PC-9 (cell line): ENCODE measurements at regions not wholly inside any gene's neighbourhood (a gene's known extent, or its start where the extent isn't known, plus 50 kb on each side); places are given as distances from the start of the nearest gene placed in this dataset.

Experiments used
- BruUV-seq: library from RNA; stranded (reverse); fragments of 400-500 nt; replicated peaks from 2 replicates; lab custom pipeline; 2021; lab: Mats Ljungman, UMichigan
- CTCF ChIA-PET: fragments of 300-600 bp; sonication (Branson Sonifier 250); formaldehyde crosslinking; loops from one replicate; lab custom pipeline; 2022; ENCODE audit warnings: antibody characterized with exemption; lab: Charles Lee
- POLR2A ChIA-PET: fragments of 300-600 bp; sonication (Branson Sonifier 250); formaldehyde crosslinking; loops from one replicate; lab custom pipeline; 2022; ENCODE audit warnings: antibody characterized with exemption; ENCODE audit not compliant: unreplicated experiment; lab: Charles Lee
- DNase-seq, 2 experiments: peaks; one replicate each; pipeline versions ENCODE4 v3.0.0 to v3.0.0-alpha.2; 2015 to 2022; ENCODE audit warnings: mixed read lengths in 1 of 2
- H2AFZ ChIP-seq: fragments of 200-600 bp; sonication (generic); 2 replicates; pipeline ENCODE4 v1.8.1; 2017; ENCODE audit warnings: antibody characterized with exemption
- H3F3A ChIP-seq: fragments of 200-600 bp; sonication (generic); 2 replicates; pipeline ENCODE4 v1.8.1; 2017; ENCODE audit warnings: antibody characterized with exemption, mild to moderate bottlenecking, low read depth; ENCODE audit not compliant: insufficient read depth
- H3K27ac ChIP-seq: fragments of 200-600 bp; sonication (generic); 2 replicates; pipeline ENCODE4 v1.6.1; 2016; ENCODE audit warnings: mixed run types
- H3K27me3 ChIP-seq: fragments of 200-600 bp; sonication (generic); 2 replicates; pipeline ENCODE4 v1.6.1; 2016; ENCODE audit warnings: low read depth, mixed run types; ENCODE audit not compliant: insufficient read depth
- H3K36me3 ChIP-seq: fragments of 200-600 bp; sonication (generic); 2 replicates; pipeline ENCODE4 v1.6.1; 2016; ENCODE audit warnings: low read depth, mixed run types
- H3K4me1 ChIP-seq: fragments of 200-600 bp; sonication (generic); replicated peaks from 2 replicates; pipeline ENCODE4 v1.6.1; 2016; ENCODE audit warnings: mixed run types; ENCODE audit not compliant: insufficient read depth
- H3K4me2 ChIP-seq: fragments of 200-600 bp; sonication (generic); 2 replicates; pipeline ENCODE4 v1.6.1; 2017; ENCODE audit warnings: mixed run types
- H3K4me3 ChIP-seq: fragments of 200-600 bp; sonication (generic); 2 replicates; pipeline ENCODE4 v1.6.1; 2016; ENCODE audit warnings: mixed run types
- H3K79me2 ChIP-seq: fragments of 200-600 bp; sonication (generic); 2 replicates; pipeline ENCODE4 v1.6.1; 2017; ENCODE audit warnings: low read depth, mixed run types
- H3K9me2 ChIP-seq: fragments of 200-600 bp; sonication (generic); 2 replicates; pipeline ENCODE4 v1.8.1; 2017; ENCODE audit warnings: mild to moderate bottlenecking; ENCODE audit not compliant: insufficient read depth
- H3K9me3 ChIP-seq: fragments of 200-600 bp; sonication (generic); 2 replicates; pipeline ENCODE4 v1.8.1; 2016; ENCODE audit warnings: low read depth; ENCODE audit not compliant: insufficient read depth
- H4K20me1 ChIP-seq: fragments of 200-600 bp; sonication (generic); 2 replicates; pipeline ENCODE4 v1.8.1; 2017; ENCODE audit not compliant: insufficient read depth
- CTCF ChIP-seq: fragments of 200-600 bp; sonication (generic); conservative IDR thresholded peaks from 2 replicates; pipeline ENCODE4 v1.6.1; 2017; ENCODE audit warnings: mixed run types, antibody characterized with exemption, mild to moderate bottlenecking, moderate library complexity
- EZH2 ChIP-seq: fragments of 200-600 bp; sonication (generic); IDR thresholded peaks from 2 replicates; pipeline ENCODE4 v1.8.0; 2017; ENCODE audit warnings: antibody characterized with exemption, low read depth
- intact Hi-C: fragments of 100-400 bp; cut with micrococcal nuclease; formaldehyde crosslinking; loops from one replicate; pipeline ENCODE4 v1.10.0; 2022; ENCODE audit not compliant: unreplicated experiment

- no peak overlapping the region for H3K4me2 ChIP-seq
- no peaks in the 10 kb centered on the region for H3K9me2 ChIP-seq
- H3K27ac ChIP-seq, result no peak overlapping the region
- no peak overlapping the region for H3K4me3 ChIP-seq
- no peaks in the 10 kb centered on the region for H3F3A ChIP-seq
- H4K20me1 ChIP-seq, result no peaks in the 10 kb centered on the region
- H3K27me3 ChIP-seq, result peaks cover 36% of the 10 kb centered on the region
- no peaks in the 10 kb centered on the region; the same call in 1 of the 2 replicates for H3K9me3 ChIP-seq
- DNase-seq, result no peak
- intact Hi-C loops, result no loop called here
- ChIA-PET CTCF (no interaction called here), POLR2A (no interaction called here)
- H3K36me3 ChIP-seq, result no peaks in the 10 kb centered on the region
- H2AFZ ChIP-seq, result no peak overlapping the region
- TF ChIP-seq CTCF (no peak), EZH2 (no peak)
- no peaks in the 10 kb centered on the region for H3K4me1 ChIP-seq
- BruUV-seq, result no TSS peak
- H3K79me2 ChIP-seq, result no peaks in the 10 kb centered on the region
These were observed 250.3 kb upstream of the ID2 start for GRCh38 chr2:8431446-8432125.

GRCh38 chr2:8432706-8433336 lies 249.0 kb upstream of the ID2 start:
- BruUV-seq, result no TSS peak
- H3F3A ChIP-seq, result no peaks in the 10 kb centered on the region

GRCh38 chr2:8433390-8433789 lies 248.5 kb upstream of the ID2 start:
- no peaks in the 10 kb centered on the region for H3F3A ChIP-seq
- H3K36me3 ChIP-seq, result no peaks in the 10 kb centered on the region
- no peak overlapping the region for H3K4me2 ChIP-seq
- H4K20me1 ChIP-seq, result no peaks in the 10 kb centered on the region
- no peaks in the 10 kb centered on the region for H3K9me2 ChIP-seq
- TF ChIP-seq EZH2 (no peak), CTCF (no peak)
- no TSS peak for BruUV-seq
- ChIA-PET CTCF (no interaction called here), POLR2A (no interaction called here)
- H3K27ac ChIP-seq, result no peak overlapping the region
- H3K27me3 ChIP-seq, result peaks cover 29% of the 10 kb centered on the region
- no peaks in the 10 kb centered on the region for H3K4me1 ChIP-seq
- no peak overlapping the region; the same call in 1 of the 2 replicates for H2AFZ ChIP-seq
- DNase-seq, result no peak
- no peaks in the 10 kb centered on the region for H3K79me2 ChIP-seq
- intact Hi-C loops, result no loop called here
- H3K9me3 ChIP-seq, result no peaks in the 10 kb centered on the region
- no peak overlapping the region for H3K4me3 ChIP-seq

More at GRCh38 chr2:8432706-8433336, 249.0 kb upstream of the ID2 start:
- ChIA-PET CTCF (no interaction called here), POLR2A (no interaction called here)
- no peaks in the 10 kb centered on the region for H3K4me1 ChIP-seq
- no peaks in the 10 kb centered on the region for H3K36me3 ChIP-seq
- H3K27me3 ChIP-seq, result peaks cover 35% of the 10 kb centered on the region
- no peaks in the 10 kb centered on the region for H3K9me2 ChIP-seq
- H3K9me3 ChIP-seq, result no peaks in the 10 kb centered on the region; the same call in 1 of the 2 replicates
- no peak overlapping the region for H3K4me3 ChIP-seq
- 0 out of 2 replicates have a peak overlapping the region, but pooled peaks have one; percentile 13 for H3K4me2 ChIP-seq
- TF ChIP-seq EZH2 (no peak), CTCF (no peak)
- H3K79me2 ChIP-seq, result no peaks in the 10 kb centered on the region
- H4K20me1 ChIP-seq, result no peaks in the 10 kb centered on the region
- no peak for DNase-seq
- H3K27ac ChIP-seq, result no peak overlapping the region
- intact Hi-C loops, result no loop called here
- H2AFZ ChIP-seq, result no peak overlapping the region; the same call in 1 of the 2 replicates
